Smooth muscle cell (in vitro differentiated cells): ENCODE measurements at regions not wholly inside any gene's neighbourhood (a gene's known extent, or its start where the extent isn't known, plus 50 kb on each side); places are given as distances from the start of the nearest gene placed in this dataset.
"Not testable (repeated sequence)": the region's sequence is repeated elsewhere in the genome, so short reads cannot be mapped to it uniquely, and the experiment has no call there.

Source experiments
- DNase-seq: peaks from one replicate; lab custom pipeline; 2025; ENCODE audit not compliant: unreplicated experiment; lab: John Stamatoyannopoulos, UW
- H2AFZ ChIP-seq: fragments of 200-600 bp; sonication (generic); 2 replicates; pipeline ENCODE4 v1.6.0; 2016; ENCODE audit warnings: antibody characterized with exemption, low read depth, mild to moderate bottlenecking
- H3F3A ChIP-seq: fragments of 200-600 bp; sonication (generic); 2 replicates; pipeline ENCODE4 v1.6.0; 2017; ENCODE audit warnings: antibody characterized with exemption, low read depth
- H3K27ac ChIP-seq: fragments of 200-600 bp; sonication (generic); 2 replicates; pipeline ENCODE4 v1.5.1; 2016; ENCODE audit warnings: low read depth, mild to moderate bottlenecking
- H3K27me3 ChIP-seq: fragments of 200-600 bp; sonication (generic); 2 replicates; pipeline ENCODE4 v1.6.1; 2016; ENCODE audit warnings: low read depth, mild to moderate bottlenecking
- H3K36me3 ChIP-seq: fragments of 200-600 bp; sonication (generic); 2 replicates; pipeline ENCODE4 v1.5.1; 2016; ENCODE audit warnings: low read depth
- H3K4me1 ChIP-seq: fragments of 200-600 bp; sonication (generic); 2 replicates; pipeline ENCODE4 v1.5.1; 2016; ENCODE audit warnings: low read depth
- H3K4me2 ChIP-seq: fragments of 200-600 bp; sonication (generic); 2 replicates; pipeline ENCODE4 v1.6.0; 2016; ENCODE audit warnings: mild to moderate bottlenecking
- H3K4me3 ChIP-seq: fragments of 200-600 bp; sonication (generic); 2 replicates; pipeline ENCODE4 v1.5.1; 2016; ENCODE audit warnings: mild to moderate bottlenecking
- H3K79me2 ChIP-seq: fragments of 200-600 bp; sonication (generic); 2 replicates; pipeline ENCODE4 v1.6.0; 2016; ENCODE audit warnings: low read depth, mild to moderate bottlenecking
- H3K9ac ChIP-seq: fragments of 200-600 bp; sonication (generic); 2 replicates; pipeline ENCODE4 v1.6.0; 2016; ENCODE audit warnings: low read depth
- H3K9me3 ChIP-seq: fragments of 200-600 bp; sonication (generic); replicated peaks from 2 replicates; pipeline ENCODE4 v1.5.1; 2016; ENCODE audit warnings: low read depth
- H4K20me1 ChIP-seq: fragments of 200-600 bp; sonication (generic); 2 replicates; pipeline ENCODE4 v1.6.0; 2016; ENCODE audit warnings: low read depth
- WGBS: methylation state at CpG from one replicate; pipeline ENCODE4 v1.1.7; 2016; ENCODE audit warnings: low lambda C conversion rate; 5-methylcytosine and 5-hydroxymethylcytosine counted together
- TF ChIP-seq, protein P1 (sequence below): fragments of 200-600 bp; sonication (generic); IDR thresholded peaks from 2 replicates; pipeline ENCODE4 v1.5.1; 2017; ENCODE audit warnings: borderline replicate concordance, mild to moderate bottlenecking, antibody characterized with exemption; ENCODE audit not compliant: insufficient read depth, poor library complexity, severe bottlenecking

DNA sequence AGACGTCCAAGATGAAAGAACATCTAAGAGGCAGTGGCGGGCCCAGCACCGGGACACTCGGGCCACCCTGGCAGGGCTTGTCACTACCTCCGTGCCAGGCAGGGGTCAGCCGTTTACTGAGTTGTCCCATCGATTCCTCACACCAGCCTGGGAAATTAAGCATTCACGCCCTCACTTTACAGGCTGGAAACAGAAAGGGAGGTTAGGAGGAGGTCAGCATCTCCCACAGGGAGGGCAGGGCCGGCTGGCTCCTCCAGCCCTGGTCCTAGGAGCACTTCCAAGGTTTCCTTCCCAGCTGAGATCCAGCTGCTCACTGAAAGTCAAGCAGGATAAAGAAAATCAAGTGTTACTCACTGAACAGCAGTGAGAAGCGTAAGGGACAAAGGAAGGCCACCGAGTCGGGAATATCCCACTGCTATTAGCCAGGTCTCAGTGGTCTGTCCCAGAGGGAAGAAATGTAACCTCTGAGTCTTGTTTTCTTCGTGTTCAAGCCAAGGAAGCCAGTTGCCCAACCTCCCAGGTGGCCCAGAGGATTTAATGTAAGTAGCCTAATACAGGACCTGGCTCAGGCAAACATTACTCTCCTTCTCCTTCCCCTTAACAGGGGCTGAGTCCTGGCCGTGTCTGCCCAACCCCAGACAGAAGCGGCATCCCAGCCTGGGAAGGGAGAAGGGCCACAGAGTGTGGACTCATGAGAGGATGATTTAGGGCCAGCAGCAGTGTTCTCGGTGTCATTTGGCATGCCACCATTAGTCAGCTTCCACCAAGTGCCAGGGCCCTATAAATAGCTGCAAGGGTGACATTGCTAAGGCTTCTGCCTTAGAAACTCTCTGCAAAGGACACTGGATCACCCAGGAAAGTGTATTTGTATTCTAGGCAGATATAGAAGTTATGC, 203.1 kb upstream of the GALNT2 start:
- Histone ChIP-seq H3K27me3 (no peaks in the 10 kb centered on the region), H3K9ac (no peak overlapping the region), H3K4me3 (no peak overlapping the region), H4K20me1 (no peaks in the 10 kb centered on the region), H3K9me3 (no peaks in the 10 kb centered on the region), H3K36me3 (no peaks in the 10 kb centered on the region), H3K27ac (no peak overlapping the region), H3F3A (no peaks in the 10 kb centered on the region), H3K4me2 (no peak overlapping the region), H3K4me1 (peaks cover 12% of the 10 kb centered on the region), H3K79me2 (no peaks in the 10 kb centered on the region), H2AFZ (no peak overlapping the region)
- 88% methylated on average over 16 of the region's 16 CpGs for WGBS
- TF ChIP-seq, protein P1, sequence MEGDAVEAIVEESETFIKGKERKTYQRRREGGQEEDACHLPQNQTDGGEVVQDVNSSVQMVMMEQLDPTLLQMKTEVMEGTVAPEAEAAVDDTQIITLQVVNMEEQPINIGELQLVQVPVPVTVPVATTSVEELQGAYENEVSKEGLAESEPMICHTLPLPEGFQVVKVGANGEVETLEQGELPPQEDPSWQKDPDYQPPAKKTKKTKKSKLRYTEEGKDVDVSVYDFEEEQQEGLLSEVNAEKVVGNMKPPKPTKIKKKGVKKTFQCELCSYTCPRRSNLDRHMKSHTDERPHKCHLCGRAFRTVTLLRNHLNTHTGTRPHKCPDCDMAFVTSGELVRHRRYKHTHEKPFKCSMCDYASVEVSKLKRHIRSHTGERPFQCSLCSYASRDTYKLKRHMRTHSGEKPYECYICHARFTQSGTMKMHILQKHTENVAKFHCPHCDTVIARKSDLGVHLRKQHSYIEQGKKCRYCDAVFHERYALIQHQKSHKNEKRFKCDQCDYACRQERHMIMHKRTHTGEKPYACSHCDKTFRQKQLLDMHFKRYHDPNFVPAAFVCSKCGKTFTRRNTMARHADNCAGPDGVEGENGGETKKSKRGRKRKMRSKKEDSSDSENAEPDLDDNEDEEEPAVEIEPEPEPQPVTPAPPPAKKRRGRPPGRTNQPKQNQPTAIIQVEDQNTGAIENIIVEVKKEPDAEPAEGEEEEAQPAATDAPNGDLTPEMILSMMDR: no peak
- no peak for DNase-seq

DNA sequence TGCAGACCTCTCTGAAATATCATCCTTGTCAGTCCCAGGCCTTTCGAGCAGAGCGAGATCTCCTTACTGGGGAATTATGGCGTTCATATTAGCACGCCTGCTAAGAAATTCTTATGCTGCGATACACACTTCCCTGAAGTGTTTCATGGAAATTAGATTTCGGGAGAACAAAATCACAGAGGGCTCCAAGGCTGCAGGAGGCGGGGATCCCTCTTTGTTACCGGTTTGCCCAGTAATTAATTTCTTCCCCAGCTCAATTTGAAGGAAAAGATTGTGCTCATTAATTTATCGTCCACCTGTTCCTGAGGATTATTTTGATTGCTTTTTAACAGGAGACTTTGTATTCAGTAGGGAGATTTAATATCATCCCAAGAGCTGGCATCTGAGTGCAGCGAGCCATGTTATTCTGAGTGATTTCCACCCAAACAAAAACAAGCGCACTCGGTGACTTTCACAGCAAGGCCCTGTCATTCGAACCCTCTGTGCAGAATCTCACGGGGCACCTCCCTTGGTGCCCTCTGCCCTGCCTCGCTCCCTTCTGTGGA, 202.3 kb upstream of the GALNT2 start:
- H3K36me3 ChIP-seq: no peaks in the 10 kb centered on the region
- H2AFZ ChIP-seq: no peak overlapping the region
- H3K79me2 ChIP-seq: no peaks in the 10 kb centered on the region
- H3K4me1 ChIP-seq: peaks cover 12% of the 10 kb centered on the region
- no peaks in the 10 kb centered on the region for H3F3A ChIP-seq
- no peak overlapping the region for H3K4me3 ChIP-seq
- H3K9me3 ChIP-seq: no peaks in the 10 kb centered on the region
- no peak overlapping the region for H3K27ac ChIP-seq
- H3K4me2 ChIP-seq: no peak overlapping the region
- 85% methylated on average over 15 of the region's 15 CpGs for WGBS
- no peak for DNase-seq
- no peaks in the 10 kb centered on the region for H3K27me3 ChIP-seq
- TF ChIP-seq, protein P1: no peak
- no peak overlapping the region for H3K9ac ChIP-seq
- no peaks in the 10 kb centered on the region for H4K20me1 ChIP-seq

DNA sequence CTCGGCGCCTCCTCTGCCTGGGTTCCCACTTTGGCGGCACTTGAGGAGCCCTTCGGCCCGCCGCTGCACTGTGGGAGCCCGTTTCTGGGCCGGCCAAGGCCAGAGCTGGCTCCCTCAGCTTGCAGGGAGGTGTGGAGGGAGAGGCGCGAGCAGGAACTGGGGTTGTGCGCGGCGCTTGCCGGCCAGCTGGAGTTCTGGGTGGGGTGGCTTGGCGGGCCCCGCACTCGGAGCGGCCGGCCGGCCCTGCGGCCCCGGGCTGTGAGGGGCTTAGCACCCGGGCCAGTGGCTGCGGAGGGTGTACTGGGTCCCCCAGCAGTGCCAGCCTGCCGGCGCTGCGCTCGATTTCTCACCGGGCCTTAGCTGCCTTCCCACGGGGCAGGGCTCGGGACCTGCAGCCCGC, 201.7 kb upstream of the GALNT2 start:
- H3F3A ChIP-seq, H3K4me3 ChIP-seq, H3K4me2 ChIP-seq, H3K79me2 ChIP-seq, H3K36me3 ChIP-seq, H3K27ac ChIP-seq, H4K20me1 ChIP-seq, H3K27me3 ChIP-seq, H3K9ac ChIP-seq, H3K9me3 ChIP-seq, H2AFZ ChIP-seq, DNase-seq: not testable (repeated sequence)
- WGBS: 98% methylated on average over 15 of the region's 32 CpGs
- H3K4me1 ChIP-seq: peaks cover 12% of the 10 kb centered on the region

DNA sequence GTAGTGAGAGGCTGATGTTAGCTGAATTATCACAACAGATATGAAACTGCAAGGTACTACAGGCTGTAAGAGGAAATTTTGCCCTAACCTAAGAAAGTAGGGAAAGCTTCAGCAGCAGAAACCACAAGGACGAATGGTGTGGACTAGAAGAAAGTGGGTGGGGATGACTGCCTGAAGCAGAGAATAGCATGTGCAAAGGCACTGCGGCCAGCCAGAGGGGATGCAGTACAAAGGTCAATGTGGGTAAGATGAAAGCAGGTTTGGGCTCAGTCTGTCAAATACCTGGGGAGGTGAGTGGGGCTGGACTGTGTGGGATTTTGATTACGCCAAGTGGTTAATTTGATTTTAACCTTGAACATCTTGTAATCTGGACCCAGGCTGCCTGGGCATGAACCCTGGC, 199.3 kb upstream of the GALNT2 start:
- no peaks in the 10 kb centered on the region for H3K79me2 ChIP-seq
- no peak overlapping the region for H3K27ac ChIP-seq
- H3K27me3 ChIP-seq: no peaks in the 10 kb centered on the region
- H3F3A ChIP-seq: no peaks in the 10 kb centered on the region
- H4K20me1 ChIP-seq: no peaks in the 10 kb centered on the region
- H2AFZ ChIP-seq: no peak overlapping the region
- H3K4me2 ChIP-seq: no peak overlapping the region
- no peaks in the 10 kb centered on the region for H3K36me3 ChIP-seq
- TF ChIP-seq, protein P1: no peak
- no peak overlapping the region for H3K9ac ChIP-seq
- DNase-seq: no peak
- no peaks in the 10 kb centered on the region for H3K9me3 ChIP-seq
- H3K4me3 ChIP-seq: no peak overlapping the region
- H3K4me1 ChIP-seq: peaks cover 4% of the 10 kb centered on the region
- WGBS: 98% methylated on average over 3 of the region's 3 CpGs
